ENCODE measurements at regions not wholly inside any gene's neighbourhood (a gene's known extent, or its start where the extent isn't known, plus 50 kb on each side); places are given as distances from the start of the nearest gene placed in this dataset.

GRCh38 chr10:131021246-131021895 is 290.1 kb downstream of the TCERG1L start:
- no peaks in the 10 kb centered on the region for H3K36me3 ChIP-seq
- H3K27ac ChIP-seq = no peak overlapping the region
- intact Hi-C loops (cut with DNase I; ENCODE audit: low total_unique reads) = no loop called here
- TF ChIP-seq POLR2AphosphoS5 (IDR thresholded peaks at IDR 0.05) = no peak
- no peak for TF ChIP-seq CTCF (IDR thresholded peaks at IDR 0.05 in 8 of 11, conservative IDR thresholded peaks at IDR 0.05 in 3 of 11)
- no peak for TF ChIP-seq POLR2A (IDR thresholded peaks at IDR 0.05)
- H3K9me3 ChIP-seq = no peaks in the 10 kb centered on the region
- peak; percentile 52 for DNase-seq
- no peak overlapping the region for H3K4me3 ChIP-seq
- H3K27me3 ChIP-seq (replicated peaks in 1 of 7) = peaks cover 0 to 5% (median 0%) of the 10 kb centered on the region in 7 donors
- no peaks in the 10 kb centered on the region for H3K4me1 ChIP-seq
- WGBS, 5 donors = 88 to 91% (median 90%) methylated on average over 16 of the region's 16 CpGs

GRCh38 chr10:131021969-131022368 is 289.6 kb downstream of the TCERG1L start:
- Histone ChIP-seq H3K4me1 (no peaks in the 10 kb centered on the region), H3K4me3 (no peak overlapping the region), H3K27me3 (replicated peaks in 1 of 7) (peaks cover 0 to 5% (median 0%) of the 10 kb centered on the region in 7 donors), H3K36me3 (no peaks in the 10 kb centered on the region), H3K9me3 (no peaks in the 10 kb centered on the region), H3K27ac (no peak overlapping the region)
- intact Hi-C loops (cut with DNase I; ENCODE audit: low total_unique reads) = no loop called here
- DNase-seq = no peak
- TF ChIP-seq CTCF (IDR thresholded peaks at IDR 0.05 in 8 of 11, conservative IDR thresholded peaks at IDR 0.05 in 3 of 11) = no peak
- no peak for TF ChIP-seq POLR2AphosphoS5 (IDR thresholded peaks at IDR 0.05)
- no peak for TF ChIP-seq POLR2A (IDR thresholded peaks at IDR 0.05)
- 67 to 78% (median 74%) methylated on average over 4 of the region's 4 CpGs for WGBS, 5 donors

GRCh38 chr10:131022369-131022768 is 289.2 kb downstream of the TCERG1L start:
- WGBS, 5 donors = 78 to 90% (median 85%) methylated on average over 7 to 10 of the region's 10 CpGs
- H3K4me1 ChIP-seq = no peaks in the 10 kb centered on the region
- peak; percentile 51 for DNase-seq
- no peak overlapping the region for H3K4me3 ChIP-seq
- TF ChIP-seq POLR2A (IDR thresholded peaks at IDR 0.05) (no peak), CTCF (IDR thresholded peaks at IDR 0.05 in 8 of 11, conservative IDR thresholded peaks at IDR 0.05 in 3 of 11) (no peak), POLR2AphosphoS5 (IDR thresholded peaks at IDR 0.05) (no peak)
- intact Hi-C loops (cut with DNase I; ENCODE audit: low total_unique reads) = no loop called here
- H3K36me3 ChIP-seq = no peaks in the 10 kb centered on the region
- H3K9me3 ChIP-seq = no peaks in the 10 kb centered on the region
- peaks cover 0 to 5% (median 0%) of the 10 kb centered on the region in 7 donors for H3K27me3 ChIP-seq (replicated peaks in 1 of 7)
- no peak overlapping the region for H3K27ac ChIP-seq

- no peaks in the 10 kb centered on the region for H3K9me3 ChIP-seq
- H3K27me3 ChIP-seq (replicated peaks in 1 of 7) = peaks cover 0 to 5% (median 0%) of the 10 kb centered on the region in 7 donors
- peak; percentile 42 for DNase-seq
- intact Hi-C loops (cut with DNase I; ENCODE audit: low total_unique reads) = no loop called here
- H3K36me3 ChIP-seq = no peaks in the 10 kb centered on the region
- H3K4me3 ChIP-seq = no peak overlapping the region
- WGBS, 5 donors = 51 to 69% (median 64%) methylated on average over 5 of the region's 5 CpGs
- TF ChIP-seq CTCF (IDR thresholded peaks at IDR 0.05 in 8 of 11, conservative IDR thresholded peaks at IDR 0.05 in 3 of 11) (no peak), POLR2A (IDR thresholded peaks at IDR 0.05) (no peak), POLR2AphosphoS5 (IDR thresholded peaks at IDR 0.05) (no peak)
- H3K4me1 ChIP-seq = no peaks in the 10 kb centered on the region
- H3K27ac ChIP-seq = no peak overlapping the region
Observed at GRCh38 chr10:131022981-131023380, 288.5 kb downstream of the TCERG1L start.
